GM19463 (cell line): ENCODE measurements at regions not wholly inside any gene's neighbourhood (a gene's known extent, or its start where the extent isn't known, plus 50 kb on each side); places are given as distances from the start of the nearest gene placed in this dataset.
A peak's percentile ranks its signal among the peaks of the same experiment; 100 is the strongest.

Source experiments
- ATAC-seq: cut with Tn5 transposase; IDR thresholded peaks from one replicate; pipeline ENCODE4 v1.9.1; 2021; ENCODE audit warnings: mild to moderate bottlenecking, moderate library complexity; ENCODE audit not compliant: unreplicated experiment

DNA sequence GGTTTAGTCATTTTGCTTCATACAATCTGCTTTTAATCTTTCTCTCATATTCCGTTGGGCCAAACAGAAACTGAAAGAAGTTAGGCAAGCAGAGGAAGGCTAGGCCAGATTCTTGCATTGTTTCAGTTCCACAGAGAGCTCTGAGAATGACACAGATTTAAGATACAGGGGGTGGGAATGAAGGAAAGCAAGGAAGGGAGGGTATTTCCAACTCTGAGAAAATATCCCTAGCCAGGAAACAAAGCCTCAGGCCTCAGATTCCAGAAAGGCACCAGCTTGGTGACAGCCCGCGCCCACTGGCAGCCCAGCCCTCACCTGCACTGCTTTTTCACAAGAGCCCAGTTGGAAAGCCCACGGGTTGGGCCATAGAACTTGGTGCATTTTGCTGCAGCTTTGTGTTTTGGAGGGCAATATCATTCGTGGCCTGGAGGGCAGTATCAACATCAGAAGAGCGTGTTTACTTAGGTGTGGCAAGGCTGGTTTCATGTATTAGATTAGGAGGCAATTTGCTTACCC, 63.5 kb downstream of the ENC1 start:
- ATAC-seq = peak; percentile 59

- no peak for ATAC-seq
These were observed 64.6 kb downstream of the ENC1 start for GRCh38 chr5:74575741-74576538.

DNA sequence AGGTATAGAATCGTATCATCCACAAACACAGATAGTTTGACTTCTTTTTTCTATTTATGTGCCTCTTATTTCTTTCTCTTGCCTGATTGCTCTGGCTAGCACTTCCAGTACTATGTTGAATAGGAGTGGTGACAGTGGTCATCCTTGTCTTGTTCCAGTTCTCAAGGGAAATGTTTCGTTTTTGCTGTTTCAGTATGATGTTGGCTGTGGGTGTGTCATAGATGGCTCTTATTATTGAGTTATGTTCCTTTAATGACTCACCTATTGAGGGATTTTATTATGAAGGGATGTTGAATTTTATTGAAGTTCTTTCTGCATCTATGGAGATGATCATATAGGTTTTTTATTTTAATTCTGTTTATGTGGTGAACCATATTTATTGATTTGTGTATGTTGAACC, 70.3 kb downstream of the ENC1 start:
- no peak for ATAC-seq

- ATAC-seq = no peak
These were observed 73.0 kb downstream of the ENC1 start for GRCh38 chr5:74567411-74567995.

- no peak for ATAC-seq
These were observed 78.4 kb downstream of the ENC1 start for GRCh38 chr5:74562122-74562521.

- ATAC-seq = no peak
These were observed 80.3 kb downstream of the ENC1 start for GRCh38 chr5:74560245-74560644.

- no peak for ATAC-seq
These were observed 83.6 kb downstream of the ENC1 start for GRCh38 chr5:74556631-74557595.

GRCh38 chr5:74556006-74556405, 84.5 kb downstream of the ENC1 start:
- no peak for ATAC-seq

DNA sequence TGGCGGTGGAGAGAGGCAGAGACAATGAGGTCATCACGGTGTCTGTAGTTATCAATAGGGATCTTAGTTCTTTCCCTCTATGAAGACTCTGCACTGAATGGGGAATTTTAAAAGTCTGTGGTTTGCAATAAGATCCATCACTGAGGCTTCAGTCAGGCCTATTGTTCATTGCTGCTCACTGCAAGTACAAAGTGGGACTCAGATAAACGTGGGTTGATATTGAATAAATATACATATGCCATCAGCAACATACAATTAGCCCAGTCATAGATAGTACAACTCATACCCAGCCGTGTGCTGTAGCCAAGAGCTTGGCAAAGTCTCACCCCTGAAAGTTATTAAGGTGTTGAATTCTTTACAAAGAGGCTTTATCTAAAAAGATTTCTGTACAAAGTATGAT, 88.4 kb downstream of the ENC1 start:
- no peak for ATAC-seq

DNA sequence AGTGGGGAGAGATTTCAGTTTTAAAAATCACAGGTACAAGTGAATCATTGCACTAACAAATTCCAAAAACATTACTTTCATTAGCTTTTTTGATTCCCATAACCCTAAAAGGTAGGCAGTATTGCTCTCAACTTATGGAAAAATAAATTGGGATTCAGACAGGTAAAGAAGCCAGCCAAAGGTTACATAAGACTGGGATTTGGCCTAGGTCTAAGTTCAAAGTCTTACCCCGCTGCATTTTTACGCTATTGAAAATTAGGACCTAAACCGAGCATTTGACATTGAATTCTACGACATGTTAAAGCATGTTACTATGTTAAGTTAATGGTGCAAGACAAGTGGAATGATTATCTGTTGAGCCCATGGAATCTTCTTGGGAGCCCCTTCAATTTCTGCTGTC, 89.6 kb downstream of the ENC1 start:
- no peak for ATAC-seq

GRCh38 chr5:74549384-74549783, 91.1 kb downstream of the ENC1 start:
- ATAC-seq = no peak

- no peak for ATAC-seq
These were observed 93.7 kb downstream of the ENC1 start for GRCh38 chr5:74546796-74547195.

DNA sequence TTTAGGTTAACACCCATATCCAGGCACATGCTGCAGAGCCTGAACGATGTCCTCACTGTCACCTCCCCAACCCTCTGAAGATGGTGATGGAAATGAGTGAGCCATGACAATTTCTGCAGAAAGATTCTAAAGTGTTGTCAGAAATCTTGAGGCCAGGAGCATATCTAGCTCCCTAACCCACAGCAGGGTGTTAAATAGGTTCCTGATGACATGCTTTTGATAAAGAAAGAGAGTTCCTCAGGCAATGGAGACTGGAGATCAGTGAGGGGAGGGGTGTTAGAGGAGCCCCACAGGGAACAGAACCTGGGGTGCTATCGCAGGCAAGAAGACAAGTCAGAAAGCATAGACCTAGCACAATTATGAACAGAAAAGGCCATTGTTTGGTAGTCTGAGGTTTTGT, 95.7 kb downstream of the ENC1 start:
- no peak for ATAC-seq

- no peak for ATAC-seq
These were observed 97.1 kb downstream of the ENC1 start for GRCh38 chr5:74543162-74543995.

DNA sequence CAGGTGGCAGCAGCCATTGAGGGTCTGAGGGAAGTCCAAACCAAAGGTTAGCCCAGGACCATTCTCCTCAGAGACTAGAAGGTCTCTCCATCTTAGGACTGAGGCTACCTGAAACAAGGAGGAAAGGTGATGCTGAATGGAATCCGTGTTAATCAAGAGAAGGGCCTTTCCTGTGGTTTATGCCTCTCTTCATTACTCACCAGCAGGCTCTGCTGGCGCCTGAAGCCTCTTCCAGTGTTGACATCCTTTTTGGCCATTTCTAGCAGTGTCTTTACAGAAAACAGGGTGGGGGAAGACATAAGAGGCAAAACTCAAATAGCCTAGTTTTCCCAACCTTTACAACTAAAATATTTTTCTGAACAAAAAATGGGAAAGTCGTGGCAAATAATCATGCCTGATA, 98.0 kb downstream of the ENC1 start:
- ATAC-seq = no peak

- ATAC-seq = no peak
These were observed 99.1 kb downstream of the ENC1 start for GRCh38 chr5:74541381-74541781.

DNA sequence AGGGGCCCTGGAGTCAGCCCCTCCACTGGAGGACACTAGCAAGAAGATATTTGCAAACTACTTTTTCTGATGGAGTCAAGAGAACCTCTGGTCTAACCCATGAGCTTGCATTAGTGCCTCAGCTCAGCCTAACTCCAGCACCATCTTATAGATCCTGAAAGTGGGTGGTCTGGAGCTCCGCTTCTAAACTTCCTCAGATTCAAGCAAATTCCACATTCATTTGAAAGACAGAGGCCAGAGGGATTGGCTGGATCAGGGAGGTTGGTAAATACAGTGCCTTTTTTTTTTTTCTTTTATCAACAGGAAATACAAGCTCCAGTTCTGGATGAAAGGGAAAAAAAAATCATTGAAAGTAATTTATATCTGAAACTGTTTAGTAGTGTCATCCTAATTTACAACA, 99.9 kb downstream of the ENC1 start:
- no peak for ATAC-seq

GRCh38 chr5:74539986-74540385, 100.5 kb downstream of the ENC1 start:
- ATAC-seq = no peak

DNA sequence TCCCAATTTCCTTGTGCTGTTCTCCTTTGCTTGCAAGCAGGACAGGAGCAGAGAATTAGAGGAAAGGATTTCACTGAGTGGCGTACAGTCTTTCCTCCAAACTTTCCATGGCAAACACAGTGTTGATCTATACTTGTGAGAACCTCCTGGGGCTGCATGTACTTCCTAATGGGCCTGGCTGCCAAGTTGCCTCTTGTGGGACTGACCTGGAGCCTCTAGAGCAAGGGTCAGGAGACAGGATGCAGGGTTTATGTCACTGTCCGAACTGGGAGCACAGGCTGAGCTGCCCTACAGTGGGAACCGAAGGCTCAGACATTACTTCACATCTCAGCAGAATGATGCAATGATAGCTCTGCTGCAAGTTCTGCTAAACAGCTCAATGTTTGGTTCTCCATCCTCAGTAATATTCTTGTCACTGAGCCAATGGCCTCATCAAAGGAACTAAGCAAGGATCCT, 102.3 kb downstream of the ENC1 start:
- no peak for ATAC-seq

- no peak for ATAC-seq
These were observed 103.9 kb downstream of the ENC1 start for GRCh38 chr5:74536658-74537057.
